ENCODE measurements at regions not wholly inside any gene's neighbourhood (a gene's known extent, or its start where the extent isn't known, plus 50 kb on each side); places are given as distances from the start of the nearest gene placed in this dataset.

DNA sequence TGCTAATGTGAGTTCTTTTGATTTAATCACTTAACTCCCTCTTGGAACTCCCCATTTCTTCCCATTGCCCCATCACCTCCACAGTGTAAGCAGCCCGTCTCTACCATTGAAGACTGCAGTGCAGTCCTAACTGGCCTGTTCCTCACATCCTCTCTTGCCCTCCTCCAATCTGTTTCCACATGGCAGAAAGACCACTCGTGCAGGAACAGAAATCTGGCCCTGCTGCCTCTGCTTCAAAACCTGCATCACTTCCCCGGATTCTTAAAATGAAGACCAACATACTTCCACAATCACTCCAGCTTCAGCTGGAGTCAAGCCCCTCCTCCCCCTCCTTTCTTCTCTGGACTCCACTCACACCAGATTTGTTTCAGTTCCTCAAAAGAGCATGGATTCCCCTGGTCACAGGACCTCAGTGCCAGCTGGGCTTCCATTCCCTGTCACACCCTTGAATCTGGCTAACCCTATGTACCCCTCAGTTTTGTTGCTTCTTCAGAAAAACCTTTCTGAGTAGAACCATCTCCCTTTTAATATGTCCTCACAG, 802.3 kb downstream of the MAFB start:
- TF ChIP-seq, protein P1, sequence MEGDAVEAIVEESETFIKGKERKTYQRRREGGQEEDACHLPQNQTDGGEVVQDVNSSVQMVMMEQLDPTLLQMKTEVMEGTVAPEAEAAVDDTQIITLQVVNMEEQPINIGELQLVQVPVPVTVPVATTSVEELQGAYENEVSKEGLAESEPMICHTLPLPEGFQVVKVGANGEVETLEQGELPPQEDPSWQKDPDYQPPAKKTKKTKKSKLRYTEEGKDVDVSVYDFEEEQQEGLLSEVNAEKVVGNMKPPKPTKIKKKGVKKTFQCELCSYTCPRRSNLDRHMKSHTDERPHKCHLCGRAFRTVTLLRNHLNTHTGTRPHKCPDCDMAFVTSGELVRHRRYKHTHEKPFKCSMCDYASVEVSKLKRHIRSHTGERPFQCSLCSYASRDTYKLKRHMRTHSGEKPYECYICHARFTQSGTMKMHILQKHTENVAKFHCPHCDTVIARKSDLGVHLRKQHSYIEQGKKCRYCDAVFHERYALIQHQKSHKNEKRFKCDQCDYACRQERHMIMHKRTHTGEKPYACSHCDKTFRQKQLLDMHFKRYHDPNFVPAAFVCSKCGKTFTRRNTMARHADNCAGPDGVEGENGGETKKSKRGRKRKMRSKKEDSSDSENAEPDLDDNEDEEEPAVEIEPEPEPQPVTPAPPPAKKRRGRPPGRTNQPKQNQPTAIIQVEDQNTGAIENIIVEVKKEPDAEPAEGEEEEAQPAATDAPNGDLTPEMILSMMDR (IDR thresholded peaks at IDR 0.05), result no peak
- Histone ChIP-seq H3K4me3 (ENCODE audit: low read depth in 1 of 2, low read length in 1 of 2) (no peak overlapping the region), H3K27ac (no peak overlapping the region), H3K4me1 (ENCODE audit: control insufficient read depth in 1 of 2, insufficient read depth in 1 of 2, low read depth in 1 of 2, low read length in 1 of 2) (no peaks in the 10 kb centered on the region), H3K9me3 (no peaks in the 10 kb centered on the region), H3K27me3 (peaks cover 9% of the 10 kb centered on the region), H3K36me3 (no peaks in the 10 kb centered on the region)

DNA sequence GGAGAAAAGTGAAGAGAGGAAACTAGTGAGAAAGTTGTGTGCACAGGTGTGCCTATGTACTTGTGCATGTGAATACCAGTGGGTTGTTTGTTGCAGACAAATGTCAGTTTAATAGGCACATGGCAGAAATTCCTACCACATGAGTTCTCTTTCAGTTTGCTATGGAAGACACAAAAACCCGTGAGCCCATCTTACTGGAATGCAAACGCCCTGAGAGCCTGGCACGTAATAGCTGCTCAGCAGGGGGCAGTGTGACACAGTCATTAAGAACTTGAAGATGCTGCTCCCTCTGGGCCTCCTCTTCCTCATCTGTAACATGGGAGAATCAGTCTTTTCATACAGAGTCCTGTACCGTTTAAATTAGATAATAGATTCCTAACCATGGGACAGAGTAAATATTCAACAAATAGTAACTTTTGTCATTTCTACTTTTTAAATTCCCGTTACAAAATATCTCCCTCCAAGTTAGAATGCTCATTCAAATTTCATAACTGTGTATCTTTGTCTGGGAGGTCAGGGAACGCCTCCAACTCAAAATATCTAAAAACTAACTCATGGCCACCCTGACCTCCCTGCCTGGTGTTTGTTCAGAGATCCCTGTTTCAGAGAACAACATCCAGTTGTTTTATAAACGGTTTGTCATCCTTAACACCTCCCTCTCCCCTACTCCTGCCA, 802.9 kb downstream of the MAFB start:
- Histone ChIP-seq H3K4me1 (ENCODE audit: control insufficient read depth in 1 of 2, insufficient read depth in 1 of 2, low read depth in 1 of 2, low read length in 1 of 2) (no peaks in the 10 kb centered on the region), H3K36me3 (no peaks in the 10 kb centered on the region), H3K4me3 (ENCODE audit: low read depth in 1 of 2, low read length in 1 of 2) (no peak overlapping the region), H3K9me3 (no peaks in the 10 kb centered on the region), H3K27ac (no peak overlapping the region), H3K27me3 (peaks cover 9% of the 10 kb centered on the region)
- TF ChIP-seq, protein P1 (IDR thresholded peaks at IDR 0.05), result no peak

DNA sequence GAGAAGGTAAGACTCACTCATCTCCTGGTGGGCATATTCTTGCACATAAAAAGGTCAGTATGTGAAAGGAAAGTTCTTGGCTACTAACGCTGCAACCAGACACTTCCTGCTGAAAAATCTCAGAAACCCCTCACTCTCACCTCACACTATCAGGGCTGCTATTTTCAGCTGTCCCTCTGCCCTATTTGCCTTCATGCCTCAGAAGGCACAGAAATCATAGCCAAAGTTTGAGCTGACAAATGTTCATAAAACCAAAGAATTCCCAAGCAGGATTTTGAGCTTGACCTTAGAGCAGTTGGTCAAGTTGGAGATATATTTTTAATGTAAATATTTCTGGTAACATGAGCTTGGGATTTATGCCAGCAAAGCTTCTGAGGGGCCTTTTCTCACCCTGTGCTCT, 806.2 kb downstream of the MAFB start:
- TF ChIP-seq, protein P1 (IDR thresholded peaks at IDR 0.05), result no peak
- Histone ChIP-seq H3K9me3 (no peaks in the 10 kb centered on the region), H3K4me1 (ENCODE audit: control insufficient read depth in 1 of 2, insufficient read depth in 1 of 2, low read depth in 1 of 2, low read length in 1 of 2) (no peaks in the 10 kb centered on the region), H3K27me3 (peaks cover 9% of the 10 kb centered on the region), H3K36me3 (no peaks in the 10 kb centered on the region), H3K27ac (no peak overlapping the region), H3K4me3 (ENCODE audit: low read depth in 1 of 2, low read length in 1 of 2) (no peak overlapping the region)

DNA sequence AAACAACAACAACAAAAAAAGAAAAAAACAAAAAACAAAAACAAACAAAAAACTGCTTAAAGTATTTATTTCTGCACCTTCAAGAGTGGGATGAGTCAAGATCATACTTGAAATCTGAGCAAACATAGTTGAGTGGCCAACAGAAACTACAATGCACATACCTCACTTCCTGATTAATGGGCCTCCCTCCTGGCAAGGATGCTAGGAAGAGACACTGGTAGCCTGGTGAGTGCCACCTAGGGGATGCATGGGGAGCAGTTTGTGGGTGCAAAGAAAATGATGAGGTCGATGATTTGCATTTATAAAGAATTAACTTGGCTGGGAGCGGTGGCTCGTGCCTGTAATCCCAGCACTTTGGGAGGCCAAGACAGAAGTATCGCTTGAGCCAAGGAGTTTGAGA, 808.1 kb downstream of the MAFB start:
- no peaks in the 10 kb centered on the region for H3K9me3 ChIP-seq
- no peak overlapping the region for H3K4me3 ChIP-seq (ENCODE audit: low read depth in 1 of 2, low read length in 1 of 2)
- H3K4me1 ChIP-seq (ENCODE audit: control insufficient read depth in 1 of 2, insufficient read depth in 1 of 2, low read depth in 1 of 2, low read length in 1 of 2), result no peaks in the 10 kb centered on the region
- H3K27ac ChIP-seq, result no peak overlapping the region
- TF ChIP-seq, protein P1 (IDR thresholded peaks at IDR 0.05), result no peak
- H3K36me3 ChIP-seq, result no peaks in the 10 kb centered on the region
- H3K27me3 ChIP-seq, result peaks cover 3% of the 10 kb centered on the region

DNA sequence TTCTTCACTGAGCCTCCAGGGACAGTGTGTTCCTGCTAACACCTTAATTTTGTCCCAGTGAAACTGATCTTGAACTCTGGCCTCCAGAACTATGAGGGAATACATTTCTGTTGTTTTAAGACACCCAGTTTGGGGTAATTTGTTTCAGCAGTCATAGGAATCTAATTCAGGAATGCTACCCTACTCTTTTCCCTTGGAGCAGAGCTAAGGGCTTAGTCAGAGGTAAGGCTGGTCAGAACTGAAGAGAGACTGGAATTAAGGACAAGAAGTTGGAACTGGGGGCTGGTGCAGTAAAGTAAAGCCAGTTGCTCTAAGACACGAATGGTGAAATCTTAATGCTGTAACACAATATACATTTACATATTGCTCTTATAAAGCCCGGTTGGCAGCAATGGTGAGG, 809.7 kb downstream of the MAFB start:
- TF ChIP-seq, protein P1 (IDR thresholded peaks at IDR 0.05), result no peak
- Histone ChIP-seq H3K36me3 (no peaks in the 10 kb centered on the region), H3K4me1 (ENCODE audit: control insufficient read depth in 1 of 2, insufficient read depth in 1 of 2, low read depth in 1 of 2, low read length in 1 of 2) (no peaks in the 10 kb centered on the region), H3K4me3 (ENCODE audit: low read depth in 1 of 2, low read length in 1 of 2) (no peak overlapping the region), H3K27ac (no peak overlapping the region), H3K9me3 (no peaks in the 10 kb centered on the region), H3K27me3 (no peaks in the 10 kb centered on the region)

All from neutrophil (primary cell).